OCI-LY3 (cell line): ENCODE measurements at regions not wholly inside any gene's neighbourhood (a gene's known extent, or its start where the extent isn't known, plus 50 kb on each side); places are given as distances from the start of the nearest gene placed in this dataset.

Experiments
- H2AFZ ChIP-seq: fragments of 200-600, 300-600 bp; shearing (Covaris generic); 2 replicates; pipeline ENCODE4 v1.6.0; 2014; ENCODE audit warnings: antibody characterized with exemption, low read depth, low read length
- H3K27ac ChIP-seq: fragments of 200-600, 300-600 bp; sonication (generic); 2 replicates; pipeline ENCODE4 v1.5.1; 2014; ENCODE audit warnings: mild to moderate bottlenecking, low read length, moderate library complexity, mixed read lengths
- H3K27me3 ChIP-seq: fragments of 200-600, 300-600 bp; sonication (generic); 2 replicates; pipeline ENCODE4 v1.6.1; 2014; ENCODE audit warnings: low read depth, low read length, mixed read lengths
- H3K36me3 ChIP-seq: fragments of 200-600, 300-600 bp; sonication (generic); replicated peaks from 2 replicates; pipeline ENCODE3; 2014; ENCODE audit warnings: low read depth, low read length, mixed read lengths
- H3K4me1 ChIP-seq: fragments of 300-600, 200-600 bp; sonication (generic); 2 replicates; pipeline ENCODE4 v1.6.1; 2014; ENCODE audit warnings: low read length, mixed read lengths
- H3K4me2 ChIP-seq: fragments of 200-600, 300-600 bp; sonication (generic); 2 replicates; pipeline ENCODE4 v1.6.1; 2014; ENCODE audit warnings: low read length, mixed read lengths
- H3K4me3 ChIP-seq: fragments of 300-600, 200-600 bp; sonication (generic); 2 replicates; pipeline ENCODE4 v1.5.1; 2014; ENCODE audit warnings: antibody characterized with exemption, mild to moderate bottlenecking, low read length, moderate library complexity
- H3K79me2 ChIP-seq: fragments of 300-600, 200-600 bp; shearing (Covaris generic); 2 replicates; pipeline ENCODE4 v1.6.1; 2014; ENCODE audit warnings: mild to moderate bottlenecking, low read length, mixed read lengths
- H3K9ac ChIP-seq: fragments of 300-600, 200-600 bp; shearing (Covaris generic); 2 replicates; pipeline ENCODE4 v1.6.0; 2014; ENCODE audit warnings: mild to moderate bottlenecking, low read length, moderate library complexity
- H3K9me3 ChIP-seq: fragments of 200-600, 300-600 bp; shearing (Covaris generic); 2 replicates; pipeline ENCODE4 v1.6.1; 2014; ENCODE audit warnings: low read length, mixed read lengths; ENCODE audit not compliant: insufficient read depth
- H4K20me1 ChIP-seq: fragments of 200-600, 300-600 bp; sonication (generic); 2 replicates; pipeline ENCODE4 v1.6.1; 2016; ENCODE audit warnings: low read length, mixed read lengths; ENCODE audit not compliant: insufficient read depth
- EZH2phosphoT487 ChIP-seq: fragments of 200-600 bp; shearing (Covaris generic); IDR thresholded peaks from 2 replicates; pipeline ENCODE4 v1.6.1; 2018; ENCODE audit warnings: antibody characterized with exemption, mixed run types, low read depth
- TF ChIP-seq, protein P1 (sequence below): fragments of 200-600, 300-600 bp; sonication (generic); IDR thresholded peaks from 2 replicates; pipeline ENCODE4 v1.5.1; 2014; ENCODE audit warnings: antibody characterized with exemption, low read length, low read depth

DNA sequence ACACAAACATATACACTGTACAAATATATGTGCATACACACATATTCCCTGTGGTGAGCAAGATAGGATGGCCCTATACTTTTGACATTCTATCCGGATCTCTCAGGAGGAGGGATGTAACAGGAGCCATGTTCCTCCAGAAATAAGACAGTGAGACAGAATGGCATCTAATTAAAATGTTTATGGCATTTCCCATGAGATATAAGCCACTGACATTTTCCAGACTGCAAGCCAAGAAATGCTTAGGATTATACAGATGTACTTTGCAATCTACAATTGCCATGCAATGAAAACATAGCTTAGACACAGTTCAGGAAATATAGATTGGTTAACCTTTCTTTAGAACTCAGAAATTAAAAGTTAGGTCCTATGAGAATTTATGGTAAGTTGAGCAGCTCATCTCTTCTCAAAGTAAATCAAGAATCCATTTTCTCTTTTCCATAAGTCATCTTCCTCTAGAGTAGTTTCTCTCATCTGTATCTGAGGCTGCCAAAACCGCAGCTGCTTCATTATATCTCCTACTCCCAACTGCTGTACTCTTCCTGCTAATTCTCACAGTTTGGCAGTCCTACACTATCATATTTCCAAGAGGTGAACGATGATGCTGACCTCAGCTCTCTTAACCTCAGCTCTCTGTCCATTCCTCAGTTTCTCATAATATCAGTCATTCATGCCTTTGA lies 1719.1 kb downstream of the MAT2B start:
- Histone ChIP-seq H3K27ac (no peak overlapping the region), H3K4me1 (no peaks in the 10 kb centered on the region), H3K9me3 (no peaks in the 10 kb centered on the region), H3K4me3 (no peak overlapping the region), H3K4me2 (no peak overlapping the region), H4K20me1 (no peaks in the 10 kb centered on the region), H3K79me2 (no peaks in the 10 kb centered on the region), H3K36me3 (no peaks in the 10 kb centered on the region), H3K27me3 (no peaks in the 10 kb centered on the region), H2AFZ (no peak overlapping the region), H3K9ac (no peak overlapping the region)
- no peak for TF ChIP-seq EZH2phosphoT487
- TF ChIP-seq, protein P1, sequence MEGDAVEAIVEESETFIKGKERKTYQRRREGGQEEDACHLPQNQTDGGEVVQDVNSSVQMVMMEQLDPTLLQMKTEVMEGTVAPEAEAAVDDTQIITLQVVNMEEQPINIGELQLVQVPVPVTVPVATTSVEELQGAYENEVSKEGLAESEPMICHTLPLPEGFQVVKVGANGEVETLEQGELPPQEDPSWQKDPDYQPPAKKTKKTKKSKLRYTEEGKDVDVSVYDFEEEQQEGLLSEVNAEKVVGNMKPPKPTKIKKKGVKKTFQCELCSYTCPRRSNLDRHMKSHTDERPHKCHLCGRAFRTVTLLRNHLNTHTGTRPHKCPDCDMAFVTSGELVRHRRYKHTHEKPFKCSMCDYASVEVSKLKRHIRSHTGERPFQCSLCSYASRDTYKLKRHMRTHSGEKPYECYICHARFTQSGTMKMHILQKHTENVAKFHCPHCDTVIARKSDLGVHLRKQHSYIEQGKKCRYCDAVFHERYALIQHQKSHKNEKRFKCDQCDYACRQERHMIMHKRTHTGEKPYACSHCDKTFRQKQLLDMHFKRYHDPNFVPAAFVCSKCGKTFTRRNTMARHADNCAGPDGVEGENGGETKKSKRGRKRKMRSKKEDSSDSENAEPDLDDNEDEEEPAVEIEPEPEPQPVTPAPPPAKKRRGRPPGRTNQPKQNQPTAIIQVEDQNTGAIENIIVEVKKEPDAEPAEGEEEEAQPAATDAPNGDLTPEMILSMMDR: no peak

DNA sequence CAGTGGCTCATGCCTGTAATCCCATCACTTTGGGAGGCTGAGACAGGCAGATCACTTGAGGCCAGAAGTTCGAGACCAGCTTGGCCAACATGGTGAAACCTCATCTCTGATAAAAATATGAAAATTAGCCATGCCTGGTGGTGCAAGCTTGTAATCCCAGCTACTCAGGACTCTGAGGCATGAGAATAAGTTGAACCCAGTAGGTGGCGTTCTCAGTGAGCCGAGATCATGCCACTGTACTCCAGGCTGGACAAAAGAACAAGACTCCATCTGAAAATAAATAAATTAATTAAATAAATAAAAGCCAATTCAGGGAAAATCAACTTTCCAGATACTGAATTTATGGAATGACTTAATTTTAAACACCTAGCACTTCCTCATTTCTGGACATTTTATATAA lies 1722.1 kb downstream of the MAT2B start:
- TF ChIP-seq, protein P1: no peak
- TF ChIP-seq EZH2phosphoT487: no peak
- no peaks in the 10 kb centered on the region for H3K27me3 ChIP-seq
- H3K4me3 ChIP-seq: no peak overlapping the region
- no peaks in the 10 kb centered on the region for H3K36me3 ChIP-seq
- no peaks in the 10 kb centered on the region for H3K4me1 ChIP-seq
- H3K27ac ChIP-seq: no peak overlapping the region
- H2AFZ ChIP-seq: no peak overlapping the region
- H4K20me1 ChIP-seq: no peaks in the 10 kb centered on the region
- no peak overlapping the region for H3K9ac ChIP-seq
- H3K9me3 ChIP-seq: no peaks in the 10 kb centered on the region
- no peak overlapping the region for H3K4me2 ChIP-seq
- no peaks in the 10 kb centered on the region for H3K79me2 ChIP-seq

DNA sequence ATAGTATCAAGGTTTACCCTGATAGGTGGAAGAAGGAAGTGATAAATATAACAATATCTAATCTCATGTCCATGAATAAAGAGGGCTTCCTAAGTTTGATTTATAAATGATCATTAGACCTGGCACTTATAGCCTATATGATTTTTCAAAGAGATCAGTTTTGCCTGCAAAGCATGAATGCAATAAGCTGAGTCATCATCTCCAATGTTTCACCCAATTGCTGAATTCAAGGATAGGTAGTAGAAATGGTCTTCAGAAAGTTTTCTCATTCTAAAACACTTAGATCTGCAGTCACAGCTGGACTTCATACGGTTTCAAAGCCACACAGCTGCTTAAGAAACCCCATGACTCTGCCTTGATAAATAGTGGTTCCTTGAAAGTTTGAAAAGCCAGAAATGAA lies 1722.8 kb downstream of the MAT2B start:
- no peak overlapping the region for H3K9ac ChIP-seq
- H3K9me3 ChIP-seq: no peaks in the 10 kb centered on the region
- TF ChIP-seq EZH2phosphoT487: no peak
- TF ChIP-seq, protein P1: no peak
- H3K4me3 ChIP-seq: no peak overlapping the region
- H4K20me1 ChIP-seq: no peaks in the 10 kb centered on the region
- H3K79me2 ChIP-seq: no peaks in the 10 kb centered on the region
- no peaks in the 10 kb centered on the region for H3K4me1 ChIP-seq
- H3K36me3 ChIP-seq: no peaks in the 10 kb centered on the region
- H3K4me2 ChIP-seq: no peak overlapping the region
- no peak overlapping the region for H3K27ac ChIP-seq
- no peak overlapping the region for H2AFZ ChIP-seq
- H3K27me3 ChIP-seq: no peaks in the 10 kb centered on the region

DNA sequence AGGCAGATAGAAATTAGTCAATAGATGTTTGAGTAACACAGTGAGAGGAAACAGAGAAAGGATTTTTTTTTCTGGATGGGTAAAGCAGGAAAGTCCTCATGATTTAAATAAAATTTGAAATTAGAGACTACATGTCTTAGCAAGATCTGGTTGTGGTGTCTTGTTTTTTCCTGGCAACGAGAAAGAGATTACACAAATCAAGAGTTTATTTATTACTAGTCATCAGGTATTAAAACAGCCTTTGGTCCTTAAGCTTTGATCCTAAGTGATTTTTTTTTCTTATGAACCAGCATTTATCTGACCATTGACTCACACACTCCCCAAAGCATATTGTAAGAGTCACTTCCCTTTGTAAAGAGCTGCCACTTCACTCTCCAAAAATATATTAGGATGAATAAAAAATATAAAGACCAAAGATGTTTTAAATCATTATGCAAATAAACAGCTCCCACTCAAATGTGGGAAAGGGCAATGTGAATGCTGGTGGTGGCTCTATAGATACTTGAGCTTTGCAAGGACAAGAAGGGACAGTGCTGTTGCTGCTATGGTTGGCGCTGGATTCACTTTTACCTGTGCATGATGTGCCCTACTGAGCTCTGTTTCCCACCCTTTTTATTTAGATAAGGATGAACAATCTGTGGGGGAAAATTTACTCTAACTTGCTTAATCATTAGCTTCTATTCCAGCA lies 1726.5 kb downstream of the MAT2B start:
- Histone ChIP-seq H3K36me3 (no peaks in the 10 kb centered on the region), H3K4me1 (no peaks in the 10 kb centered on the region)

More for the DNA sequence above, 1726.5 kb downstream of the MAT2B start:
- Histone ChIP-seq H3K4me2 (no peak overlapping the region), H3K27me3 (no peaks in the 10 kb centered on the region), H4K20me1 (no peaks in the 10 kb centered on the region), H3K9me3 (no peaks in the 10 kb centered on the region), H3K27ac (no peak overlapping the region), H3K79me2 (no peaks in the 10 kb centered on the region), H2AFZ (no peak overlapping the region), H3K9ac (no peak overlapping the region), H3K4me3 (no peak overlapping the region)
- TF ChIP-seq, protein P1: no peak
- TF ChIP-seq EZH2phosphoT487: no peak
